ENCODE measurements at regions not wholly inside any gene's neighbourhood (a gene's known extent, or its start where the extent isn't known, plus 50 kb on each side); places are given as distances from the start of the nearest gene placed in this dataset.

GRCh38 chr1:244230470-244230869 lies 179.4 kb downstream of the ZBTB18 start:
- no peak overlapping the region for H3K4me3 ChIP-seq (ENCODE audit: low read length)
- no peak for DNase-seq (ENCODE audit: low read depth)
- TF ChIP-seq, protein P1, sequence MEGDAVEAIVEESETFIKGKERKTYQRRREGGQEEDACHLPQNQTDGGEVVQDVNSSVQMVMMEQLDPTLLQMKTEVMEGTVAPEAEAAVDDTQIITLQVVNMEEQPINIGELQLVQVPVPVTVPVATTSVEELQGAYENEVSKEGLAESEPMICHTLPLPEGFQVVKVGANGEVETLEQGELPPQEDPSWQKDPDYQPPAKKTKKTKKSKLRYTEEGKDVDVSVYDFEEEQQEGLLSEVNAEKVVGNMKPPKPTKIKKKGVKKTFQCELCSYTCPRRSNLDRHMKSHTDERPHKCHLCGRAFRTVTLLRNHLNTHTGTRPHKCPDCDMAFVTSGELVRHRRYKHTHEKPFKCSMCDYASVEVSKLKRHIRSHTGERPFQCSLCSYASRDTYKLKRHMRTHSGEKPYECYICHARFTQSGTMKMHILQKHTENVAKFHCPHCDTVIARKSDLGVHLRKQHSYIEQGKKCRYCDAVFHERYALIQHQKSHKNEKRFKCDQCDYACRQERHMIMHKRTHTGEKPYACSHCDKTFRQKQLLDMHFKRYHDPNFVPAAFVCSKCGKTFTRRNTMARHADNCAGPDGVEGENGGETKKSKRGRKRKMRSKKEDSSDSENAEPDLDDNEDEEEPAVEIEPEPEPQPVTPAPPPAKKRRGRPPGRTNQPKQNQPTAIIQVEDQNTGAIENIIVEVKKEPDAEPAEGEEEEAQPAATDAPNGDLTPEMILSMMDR (conservative IDR thresholded peaks at IDR 0.05; ENCODE audit: low read depth, low read length) = no peak

- no peak overlapping the region for H3K4me3 ChIP-seq (ENCODE audit: low read length)
- no peak for DNase-seq (ENCODE audit: low read depth)
- TF ChIP-seq, protein P1 (conservative IDR thresholded peaks at IDR 0.05; ENCODE audit: low read depth, low read length) = no peak
Observed at GRCh38 chr1:244231193-244231571, 180.1 kb downstream of the ZBTB18 start.

DNA sequence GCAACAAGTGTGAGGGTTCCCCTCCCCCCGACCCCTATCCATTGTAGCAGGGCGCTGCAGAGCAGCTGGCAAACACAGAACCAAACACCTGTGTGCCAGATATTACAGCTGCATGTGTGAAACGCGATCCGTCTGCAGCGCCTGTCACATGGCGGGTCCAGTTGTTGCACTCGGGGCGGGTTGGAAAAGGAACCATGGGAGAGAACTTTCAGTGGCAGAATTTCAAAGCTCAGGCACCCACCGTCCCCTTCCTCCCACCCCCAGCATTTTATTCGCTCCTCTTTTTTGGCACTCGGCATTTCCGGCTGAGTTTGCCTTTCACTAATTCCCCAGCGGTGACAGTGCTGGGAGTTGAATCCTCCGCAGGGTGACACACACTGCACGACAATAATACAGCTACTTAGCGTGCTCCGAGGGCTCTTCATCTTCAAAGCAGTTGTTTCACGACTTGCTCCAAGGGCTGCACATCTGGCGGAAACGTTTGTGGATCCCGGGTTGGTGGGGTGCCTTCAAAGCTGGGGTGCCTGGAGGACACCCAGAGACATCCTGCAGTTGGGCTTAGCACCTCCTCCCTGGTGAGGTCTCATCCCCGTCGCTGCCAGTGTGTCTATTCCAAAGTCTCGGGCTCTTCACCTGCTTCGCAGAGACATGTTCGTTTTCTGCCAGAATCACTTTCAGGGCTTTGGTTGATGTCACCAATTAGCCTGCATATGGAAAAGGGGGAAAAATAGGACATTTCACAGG lies 180.7 kb downstream of the ZBTB18 start:
- H3K4me3 ChIP-seq (ENCODE audit: low read length) = peak overlapping the region; percentile 27
- DNase-seq (ENCODE audit: low read depth) = no peak
- TF ChIP-seq, protein P1 (conservative IDR thresholded peaks at IDR 0.05; ENCODE audit: low read depth, low read length) = no peak

- no peak overlapping the region for H3K4me3 ChIP-seq (ENCODE audit: low read length)
- TF ChIP-seq, protein P1 (conservative IDR thresholded peaks at IDR 0.05; ENCODE audit: low read depth, low read length) = no peak
- no peak for DNase-seq (ENCODE audit: low read depth)
Observed at GRCh38 chr1:244234009-244234643, 183.0 kb downstream of the ZBTB18 start.

DNA sequence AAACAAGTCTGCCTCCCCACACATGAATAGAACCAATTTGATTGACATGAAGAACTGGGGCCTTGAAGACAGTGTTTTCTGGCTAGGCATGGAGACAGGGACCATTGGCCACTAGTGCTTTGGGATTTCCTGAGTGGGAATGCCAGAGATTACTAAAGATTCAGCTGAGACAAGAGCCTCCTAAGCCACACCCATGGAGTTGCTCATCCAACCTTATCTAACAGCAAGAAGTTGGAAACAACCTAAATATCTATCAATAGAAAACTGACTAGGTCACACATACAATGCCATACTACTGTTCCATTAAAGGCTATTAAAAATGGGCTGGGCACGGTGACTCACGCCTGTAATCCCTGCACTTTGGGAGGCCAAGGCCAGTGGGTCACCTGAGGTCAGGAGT lies 184.1 kb downstream of the ZBTB18 start:
- no peak for DNase-seq (ENCODE audit: low read depth)
- TF ChIP-seq, protein P1 (conservative IDR thresholded peaks at IDR 0.05; ENCODE audit: low read depth, low read length) = no peak

GRCh38 chr1:244236101-244236500 lies 185.0 kb downstream of the ZBTB18 start:
- TF ChIP-seq, protein P1 (conservative IDR thresholded peaks at IDR 0.05; ENCODE audit: low read depth, low read length) = no peak
- no peak for DNase-seq (ENCODE audit: low read depth)

More for the DNA sequence above, 184.1 kb downstream of the ZBTB18 start:
- H3K4me3 ChIP-seq (ENCODE audit: low read length) = no peak overlapping the region

DNA sequence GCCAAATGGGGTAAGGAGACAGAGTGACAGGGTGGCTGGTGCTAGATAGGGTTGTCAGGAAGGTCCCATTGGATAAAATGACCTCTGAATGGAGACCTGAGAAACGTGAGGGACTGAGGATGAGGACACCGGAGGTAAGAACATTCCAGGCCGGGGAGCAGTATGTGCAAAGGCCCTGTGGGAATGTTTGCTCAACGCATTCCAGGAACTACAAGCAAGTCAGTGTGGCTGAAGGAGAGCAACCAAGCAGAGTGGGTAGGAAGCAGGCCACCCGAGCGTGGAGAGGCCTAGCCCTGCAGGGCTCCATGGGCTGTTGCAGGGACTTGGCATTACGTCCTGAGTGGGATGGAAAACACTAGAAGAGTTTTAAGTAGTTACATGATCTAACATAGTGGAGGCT lies 185.6 kb downstream of the ZBTB18 start:
- no peak for DNase-seq (ENCODE audit: low read depth)
- TF ChIP-seq, protein P1 (conservative IDR thresholded peaks at IDR 0.05; ENCODE audit: low read depth, low read length) = no peak
- no peak overlapping the region for H3K4me3 ChIP-seq (ENCODE audit: low read length)

More at GRCh38 chr1:244236101-244236500, 185.0 kb downstream of the ZBTB18 start:
- H3K4me3 ChIP-seq (ENCODE audit: low read length) = no peak overlapping the region
